Ovary (tissue), 3 donors: ENCODE measurements at regions not wholly inside any gene's neighbourhood (a gene's known extent, or its start where the extent isn't known, plus 50 kb on each side); places are given as distances from the start of the nearest gene placed in this dataset.

Experiments used
- CTCF ChIP-seq, 3 donors: fragments of 450-650 bp in 2 of 3; fragments of 200-600 bp in 1 of 3; IDR thresholded peaks; one replicate each; pipeline versions ENCODE4 v1.5.1 to v1.8.0; 2016 to 2022; ENCODE audit warnings: antibody characterized with exemption in 3 of 3, mild to moderate bottlenecking in 1 of 3
- POLR2A ChIP-seq: fragments of 450-650 bp; IDR thresholded peaks from one replicate; pipeline ENCODE4 v1.6.1; 2017; ENCODE audit warnings: antibody characterized with exemption, mild to moderate bottlenecking, moderate library complexity
- donor health status: DM: no; HTN: no; CAD: no.

- no peak for TF ChIP-seq CTCF (IDR thresholded peaks at IDR 0.05)
- TF ChIP-seq POLR2A = no peak
These were observed 467.7 kb upstream of the NBEA start for GRCh38 chr13:34474187-34474868.
